ENCODE measurements at regions not wholly inside any gene's neighbourhood (a gene's known extent, or its start where the extent isn't known, plus 50 kb on each side); places are given as distances from the start of the nearest gene placed in this dataset.

- Histone ChIP-seq H3K9me3 (no peaks in the 10 kb centered on the region), H3K27ac (no peak overlapping the region), H3K27me3 (no peaks in the 10 kb centered on the region), H3K4me3 (no peak overlapping the region), H3K4me1 (no peaks in the 10 kb centered on the region), H3K36me3 (no peaks in the 10 kb centered on the region)
- TF ChIP-seq, protein P1, sequence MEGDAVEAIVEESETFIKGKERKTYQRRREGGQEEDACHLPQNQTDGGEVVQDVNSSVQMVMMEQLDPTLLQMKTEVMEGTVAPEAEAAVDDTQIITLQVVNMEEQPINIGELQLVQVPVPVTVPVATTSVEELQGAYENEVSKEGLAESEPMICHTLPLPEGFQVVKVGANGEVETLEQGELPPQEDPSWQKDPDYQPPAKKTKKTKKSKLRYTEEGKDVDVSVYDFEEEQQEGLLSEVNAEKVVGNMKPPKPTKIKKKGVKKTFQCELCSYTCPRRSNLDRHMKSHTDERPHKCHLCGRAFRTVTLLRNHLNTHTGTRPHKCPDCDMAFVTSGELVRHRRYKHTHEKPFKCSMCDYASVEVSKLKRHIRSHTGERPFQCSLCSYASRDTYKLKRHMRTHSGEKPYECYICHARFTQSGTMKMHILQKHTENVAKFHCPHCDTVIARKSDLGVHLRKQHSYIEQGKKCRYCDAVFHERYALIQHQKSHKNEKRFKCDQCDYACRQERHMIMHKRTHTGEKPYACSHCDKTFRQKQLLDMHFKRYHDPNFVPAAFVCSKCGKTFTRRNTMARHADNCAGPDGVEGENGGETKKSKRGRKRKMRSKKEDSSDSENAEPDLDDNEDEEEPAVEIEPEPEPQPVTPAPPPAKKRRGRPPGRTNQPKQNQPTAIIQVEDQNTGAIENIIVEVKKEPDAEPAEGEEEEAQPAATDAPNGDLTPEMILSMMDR (IDR thresholded peaks at IDR 0.05): no peak
- DNase-seq: no peak
- no peak for ATAC-seq
- intact Hi-C loops (cut with DNase I): no loop called here
Observed at GRCh38 chr12:83349907-83350611, 663.4 kb downstream of the TMTC2 start.

DNA sequence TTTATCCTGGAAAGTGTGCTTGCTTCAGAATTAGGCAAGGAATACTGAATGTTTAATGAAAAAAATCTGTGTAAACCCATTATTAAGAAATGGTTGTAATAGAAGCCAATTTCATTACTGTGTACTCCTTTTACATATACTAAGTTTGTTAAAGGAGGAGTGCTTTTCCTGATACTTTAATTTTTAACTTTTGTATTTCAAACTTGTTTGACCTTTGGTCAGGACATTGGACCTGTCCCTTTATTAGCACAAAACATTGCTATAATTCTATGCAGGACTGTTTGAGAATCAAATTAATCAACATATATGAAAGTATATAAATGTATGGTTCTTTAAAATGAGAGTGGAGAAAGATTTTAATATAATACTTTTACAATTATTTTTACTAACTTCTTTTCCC, 659.6 kb downstream of the TMTC2 start:
- intact Hi-C loops (cut with DNase I): no loop called here
- H3K36me3 ChIP-seq: no peaks in the 10 kb centered on the region
- H3K27ac ChIP-seq: no peak overlapping the region
- no peaks in the 10 kb centered on the region for H3K27me3 ChIP-seq
- DNase-seq (no peak), ATAC-seq (no peak)
- peaks cover 0 to 8% of the 10 kb centered on the region in 2 donors for H3K9me3 ChIP-seq
- H3K4me3 ChIP-seq: no peak overlapping the region
- TF ChIP-seq, protein P1 (IDR thresholded peaks at IDR 0.05): no peak
- no peaks in the 10 kb centered on the region for H3K4me1 ChIP-seq

- no peaks in the 10 kb centered on the region for H3K27me3 ChIP-seq
- no peaks in the 10 kb centered on the region for H3K36me3 ChIP-seq
- peaks cover 0 to 8% of the 10 kb centered on the region in 2 donors for H3K9me3 ChIP-seq
- ATAC-seq: no peak
- TF ChIP-seq, protein P1 (IDR thresholded peaks at IDR 0.05): no peak
- no peak for DNase-seq
- no peak overlapping the region for H3K27ac ChIP-seq
- intact Hi-C loops (cut with DNase I): no loop called here
- no peaks in the 10 kb centered on the region for H3K4me1 ChIP-seq
- no peak overlapping the region for H3K4me3 ChIP-seq
Observed at GRCh38 chr12:83343767-83344166, 657.1 kb downstream of the TMTC2 start.

DNA sequence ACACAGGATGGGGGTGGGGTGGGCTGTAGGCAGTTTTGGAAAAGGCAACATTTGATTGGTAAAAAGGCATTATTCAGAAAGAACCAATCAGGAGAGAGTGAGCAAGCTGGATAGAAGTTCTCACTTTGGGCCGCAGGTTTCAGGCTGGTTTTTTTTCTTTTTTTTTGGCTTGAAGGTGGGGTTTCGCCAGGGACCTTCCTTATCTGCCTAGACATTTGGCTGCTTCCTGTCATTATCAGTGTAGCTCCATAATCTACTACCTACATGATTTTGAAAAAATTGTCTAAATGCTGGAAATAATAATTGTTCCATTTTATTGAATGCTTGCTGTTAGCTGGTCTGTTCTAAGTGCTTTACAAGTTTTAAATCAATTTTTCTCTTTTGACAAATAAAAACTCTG, 649.0 kb downstream of the TMTC2 start:
- no peaks in the 10 kb centered on the region for H3K27me3 ChIP-seq
- no peak overlapping the region for H3K27ac ChIP-seq
- no peaks in the 10 kb centered on the region for H3K9me3 ChIP-seq
- no peaks in the 10 kb centered on the region for H3K36me3 ChIP-seq
- H3K4me3 ChIP-seq: no peak overlapping the region
- H3K4me1 ChIP-seq: no peaks in the 10 kb centered on the region
- intact Hi-C loops (cut with DNase I): no loop called here
- TF ChIP-seq, protein P1 (IDR thresholded peaks at IDR 0.05): no peak
- no peak for ATAC-seq
- DNase-seq: no peak

DNA sequence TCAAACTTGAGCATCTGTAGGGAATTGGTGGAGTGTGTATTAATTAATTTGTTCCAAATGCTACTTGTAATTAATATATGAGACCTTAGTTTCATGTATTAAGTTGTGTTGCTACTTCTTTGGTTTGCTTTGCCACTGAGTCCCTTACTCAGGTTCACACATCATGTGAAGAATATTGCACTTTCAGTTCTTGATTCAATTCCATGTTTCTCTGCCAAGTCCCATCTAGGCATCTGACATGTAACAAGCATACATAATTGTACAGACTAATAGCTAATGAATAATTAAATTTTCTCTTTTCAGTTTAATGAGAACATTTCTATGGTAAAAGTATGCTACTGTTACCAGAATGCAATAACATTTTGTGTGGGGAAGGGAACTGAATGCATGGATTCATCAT, 640.0 kb downstream of the TMTC2 start:
- intact Hi-C loops (cut with DNase I): no loop called here
- Histone ChIP-seq H3K4me1 (no peaks in the 10 kb centered on the region), H3K9me3 (no peaks in the 10 kb centered on the region), H3K27me3 (no peaks in the 10 kb centered on the region), H3K27ac (no peak overlapping the region), H3K4me3 (no peak overlapping the region), H3K36me3 (no peaks in the 10 kb centered on the region)
- DNase-seq: no peak
- TF ChIP-seq, protein P1 (IDR thresholded peaks at IDR 0.05): no peak
- ATAC-seq: no peak
